DOHH2 (cell line): ENCODE measurements at regions not wholly inside any gene's neighbourhood (a gene's known extent, or its start where the extent isn't known, plus 50 kb on each side); places are given as distances from the start of the nearest gene placed in this dataset.
"Not testable (repeated sequence)": the region's sequence is repeated elsewhere in the genome, so short reads cannot be mapped to it uniquely, and the experiment has no call there.

Experiments used
- CTCF ChIP-seq: fragments of 200-600 bp; sonication (generic); IDR thresholded peaks from one replicate; pipeline ENCODE4 v1.5.1; 2014; ENCODE audit warnings: antibody characterized with exemption, mild to moderate bottlenecking, low read depth, low read length; ENCODE audit not compliant: poor library complexity, severe bottlenecking
- EZH2phosphoT487 ChIP-seq: fragments of 200-600 bp; sonication (generic); IDR thresholded peaks from 2 replicates; pipeline ENCODE4 v1.6.1; 2017; ENCODE audit warnings: borderline replicate concordance, mild to moderate bottlenecking, antibody characterized with exemption, low read length, moderate library complexity, mixed read lengths

- TF ChIP-seq CTCF, EZH2phosphoT487: not testable (repeated sequence)
These were observed 224.5 kb upstream of the PLGLB1 start for GRCh38 chr2:87246066-87246717.
